ENCODE measurements at regions not wholly inside any gene's neighbourhood (a gene's known extent, or its start where the extent isn't known, plus 50 kb on each side); places are given as distances from the start of the nearest gene placed in this dataset.

- Histone ChIP-seq H3K9ac (no peak overlapping the region), H3K79me2 (ENCODE audit: insufficient read depth) (no peaks in the 10 kb centered on the region), H3F3A (replicated peaks; ENCODE audit: insufficient read depth) (no peaks in the 10 kb centered on the region), H3K27me3 (ENCODE audit: insufficient read depth) (peaks cover 26% of the 10 kb centered on the region; the same call in 1 of the 2 replicates), H3K4me3 (ENCODE audit: low read depth in 2 of 2, low read length in 1 of 2) (0 out of 4 replicates have a peak overlapping the region, but pooled peaks of 1 of the 2 experiments have one; percentile 9), H3K9me3 (no peaks in the 10 kb centered on the region), H3K36me3 (replicated peaks in 1 of 2; ENCODE audit: control insufficient read depth in 1 of 2, insufficient read depth in 2 of 2, low read length in 1 of 2) (no peaks in the 10 kb centered on the region), H2AFZ (ENCODE audit: low read depth) (no peak overlapping the region; the same call in 1 of the 2 replicates), H3K27ac (ENCODE audit: low read depth in 2 of 2, low read length in 1 of 2) (no peak overlapping the region), H4K20me1 (ENCODE audit: insufficient read depth) (no peaks in the 10 kb centered on the region), H3K9me2 (no peaks in the 10 kb centered on the region), H3K4me1 (ENCODE audit: control insufficient read depth in 1 of 2, insufficient read depth in 2 of 2, low read depth in 1 of 2, low read length in 1 of 2) (no peaks in the 10 kb centered on the region), H3K4me2 (no peak overlapping the region; the same call in 1 of the 2 replicates)
- DNase-seq: no peak
- POLR2A ChIA-PET: no interaction called here
- 9% methylated on average over 6 of the region's 6 CpGs for WGBS (ENCODE audit: low lambda C conversion rate)
- TF ChIP-seq PBX3 (IDR thresholded peaks at IDR 0.05) (no peak), SIN3A (IDR thresholded peaks at IDR 0.05; ENCODE audit: borderline replicate concordance, low read depth, low read length) (no peak), JUND (IDR thresholded peaks at IDR 0.05) (no peak), CHD2 (IDR thresholded peaks at IDR 0.05; ENCODE audit: low read length, partially characterized antibody) (no peak), USF1 (IDR thresholded peaks at IDR 0.05; ENCODE audit: borderline replicate concordance, low read depth) (no peak), GATA2 (CRISPR knock-in tag; IDR thresholded peaks at IDR 0.05) (no peak), ELF1 (IDR thresholded peaks at IDR 0.05) (no peak), RFX5 (IDR thresholded peaks at IDR 0.05; ENCODE audit: low read length) (no peak), POLR2AphosphoS5 (IDR thresholded peaks at IDR 0.05; ENCODE audit: low read depth, low read length) (no peak), TAF1 (IDR thresholded peaks at IDR 0.05; ENCODE audit: borderline replicate concordance, low read depth, low read length) (no peak), RCOR1 (IDR thresholded peaks at IDR 0.05; ENCODE audit: low read length) (no peak), RAD21 (IDR thresholded peaks at IDR 0.05; ENCODE audit: low read length) (no peak), FOSL2 (IDR thresholded peaks at IDR 0.05; ENCODE audit: borderline replicate concordance, low read depth) (no peak), MXI1 (IDR thresholded peaks at IDR 0.05; ENCODE audit: low read depth, low read length) (no peak), RXRA (IDR thresholded peaks at IDR 0.05; ENCODE audit: borderline replicate concordance, low read depth) (no peak), IRF3 (IDR thresholded peaks at IDR 0.05; ENCODE audit: low read depth, low read length) (no peak), GABPA (IDR thresholded peaks at IDR 0.05; ENCODE audit: low read depth) (no peak), SMC3 (IDR thresholded peaks at IDR 0.05; ENCODE audit: low read depth, low read length) (no peak)
- TF ChIP-seq, protein P1, sequence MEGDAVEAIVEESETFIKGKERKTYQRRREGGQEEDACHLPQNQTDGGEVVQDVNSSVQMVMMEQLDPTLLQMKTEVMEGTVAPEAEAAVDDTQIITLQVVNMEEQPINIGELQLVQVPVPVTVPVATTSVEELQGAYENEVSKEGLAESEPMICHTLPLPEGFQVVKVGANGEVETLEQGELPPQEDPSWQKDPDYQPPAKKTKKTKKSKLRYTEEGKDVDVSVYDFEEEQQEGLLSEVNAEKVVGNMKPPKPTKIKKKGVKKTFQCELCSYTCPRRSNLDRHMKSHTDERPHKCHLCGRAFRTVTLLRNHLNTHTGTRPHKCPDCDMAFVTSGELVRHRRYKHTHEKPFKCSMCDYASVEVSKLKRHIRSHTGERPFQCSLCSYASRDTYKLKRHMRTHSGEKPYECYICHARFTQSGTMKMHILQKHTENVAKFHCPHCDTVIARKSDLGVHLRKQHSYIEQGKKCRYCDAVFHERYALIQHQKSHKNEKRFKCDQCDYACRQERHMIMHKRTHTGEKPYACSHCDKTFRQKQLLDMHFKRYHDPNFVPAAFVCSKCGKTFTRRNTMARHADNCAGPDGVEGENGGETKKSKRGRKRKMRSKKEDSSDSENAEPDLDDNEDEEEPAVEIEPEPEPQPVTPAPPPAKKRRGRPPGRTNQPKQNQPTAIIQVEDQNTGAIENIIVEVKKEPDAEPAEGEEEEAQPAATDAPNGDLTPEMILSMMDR (IDR thresholded peaks at IDR 0.05): no peak
- CTCF ChIA-PET: no interaction called here
Measured at GRCh38 chr1:148315071-148315811, 163.2 kb upstream of the NBPF11 start.

Measured in SK-N-SH (cell line).